DOHH2 (cell line): ENCODE measurements at regions not wholly inside any gene's neighbourhood (a gene's known extent, or its start where the extent isn't known, plus 50 kb on each side); places are given as distances from the start of the nearest gene placed in this dataset.

ENCODE experiments used
- CTCF ChIP-seq: fragments of 200-600 bp; sonication (generic); IDR thresholded peaks from one replicate; pipeline ENCODE4 v1.5.1; 2014; ENCODE audit warnings: antibody characterized with exemption, mild to moderate bottlenecking, low read depth, low read length; ENCODE audit not compliant: poor library complexity, severe bottlenecking
- EZH2phosphoT487 ChIP-seq: fragments of 200-600 bp; sonication (generic); IDR thresholded peaks from 2 replicates; pipeline ENCODE4 v1.6.1; 2017; ENCODE audit warnings: borderline replicate concordance, mild to moderate bottlenecking, antibody characterized with exemption, low read length, moderate library complexity, mixed read lengths

GRCh38 chr21:15190412-15190811 is 125.6 kb upstream of the NRIP1 start:
- TF ChIP-seq CTCF (no peak), EZH2phosphoT487 (no peak)
